ENCODE measurements at regions not wholly inside any gene's neighbourhood (a gene's known extent, or its start where the extent isn't known, plus 50 kb on each side); places are given as distances from the start of the nearest gene placed in this dataset.

GRCh38 chr10:120162471-120162870 lies 269.9 kb downstream of the SEC23IP start:
- H4K20me1 ChIP-seq (ENCODE audit: control insufficient read depth, insufficient read depth, insufficient read length), result no peaks in the 10 kb centered on the region
- no peak overlapping the region for H4K5ac ChIP-seq (ENCODE audit: insufficient read length, low read depth, low read length)
- H3K18ac ChIP-seq (ENCODE audit: insufficient read length, low read depth, low read length), result no peak overlapping the region
- Mint-ChIP-seq H3K36me3 (ENCODE audit: insufficient read depth in 1 of 3, low read depth in 3 of 3) (peaks cover 0 to 5% (median 0%) of the 10 kb centered on the region in 3 experiments; a peak in 1 of 7 replicates), H3K4me3 (no peak overlapping the region), H3K27me3 (ENCODE audit: low read depth) (no peaks in the 10 kb centered on the region; the same call in none of the 2 replicates), H3K9me3 (no peaks in the 10 kb centered on the region), H3K27ac (no peak overlapping the region), H3K4me1 (no peaks in the 10 kb centered on the region)
- no peaks in the 10 kb centered on the region for H3K4me1 ChIP-seq (ENCODE audit: insufficient read depth, low read length)
- H3K23me2 ChIP-seq (ENCODE audit: insufficient read length, low read depth, low read length, poor library complexity, severe bottlenecking), result no peaks in the 10 kb centered on the region
- H3K4ac ChIP-seq (ENCODE audit: low read depth, low read length), result no peak overlapping the region
- no peak overlapping the region for H3K9ac ChIP-seq (ENCODE audit: extremely low read depth, insufficient read length, low read length)
- DNase-seq, result no peak
- no peak overlapping the region for H2AFZ ChIP-seq (ENCODE audit: low read length)
- H3K79me1 ChIP-seq (ENCODE audit: insufficient read depth, low read depth, low read length, poor library complexity, severe bottlenecking), result no peaks in the 10 kb centered on the region
- no peak overlapping the region for H2BK20ac ChIP-seq (ENCODE audit: low read depth, low read length, poor library complexity, severe bottlenecking)
- H2BK12ac ChIP-seq (ENCODE audit: insufficient read length, low read depth, low read length), result no peak overlapping the region
- no CpG with 5 or more reads among the region's 4 CpGs for WGBS (ENCODE audit: extremely low coverage, insufficient read length, low lambda C conversion rate)
- H4K91ac ChIP-seq (ENCODE audit: insufficient read length, low read depth, low read length), result no peak overlapping the region
- TF ChIP-seq, protein P1, sequence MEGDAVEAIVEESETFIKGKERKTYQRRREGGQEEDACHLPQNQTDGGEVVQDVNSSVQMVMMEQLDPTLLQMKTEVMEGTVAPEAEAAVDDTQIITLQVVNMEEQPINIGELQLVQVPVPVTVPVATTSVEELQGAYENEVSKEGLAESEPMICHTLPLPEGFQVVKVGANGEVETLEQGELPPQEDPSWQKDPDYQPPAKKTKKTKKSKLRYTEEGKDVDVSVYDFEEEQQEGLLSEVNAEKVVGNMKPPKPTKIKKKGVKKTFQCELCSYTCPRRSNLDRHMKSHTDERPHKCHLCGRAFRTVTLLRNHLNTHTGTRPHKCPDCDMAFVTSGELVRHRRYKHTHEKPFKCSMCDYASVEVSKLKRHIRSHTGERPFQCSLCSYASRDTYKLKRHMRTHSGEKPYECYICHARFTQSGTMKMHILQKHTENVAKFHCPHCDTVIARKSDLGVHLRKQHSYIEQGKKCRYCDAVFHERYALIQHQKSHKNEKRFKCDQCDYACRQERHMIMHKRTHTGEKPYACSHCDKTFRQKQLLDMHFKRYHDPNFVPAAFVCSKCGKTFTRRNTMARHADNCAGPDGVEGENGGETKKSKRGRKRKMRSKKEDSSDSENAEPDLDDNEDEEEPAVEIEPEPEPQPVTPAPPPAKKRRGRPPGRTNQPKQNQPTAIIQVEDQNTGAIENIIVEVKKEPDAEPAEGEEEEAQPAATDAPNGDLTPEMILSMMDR (conservative IDR thresholded peaks at IDR 0.05), result no peak
- H2BK15ac ChIP-seq (ENCODE audit: low read depth, low read length), result no peak overlapping the region
- H3K56ac ChIP-seq (ENCODE audit: insufficient read length, low read depth, low read length), result no peak overlapping the region
- no peaks in the 10 kb centered on the region for H3K9me3 ChIP-seq (ENCODE audit: control insufficient read depth, low read depth, low read length)
- H2BK120ac ChIP-seq (ENCODE audit: low read depth, low read length, poor library complexity, severe bottlenecking), result no peak overlapping the region
- no peaks in the 10 kb centered on the region for H3K27me3 ChIP-seq (ENCODE audit: insufficient read depth, low read length)
- no peak overlapping the region for H3K23ac ChIP-seq (ENCODE audit: insufficient read length, low read depth, low read length)
- H3T11ph ChIP-seq (ENCODE audit: low read length), result no peak overlapping the region
- no peak overlapping the region for H4K8ac ChIP-seq (replicated peaks; ENCODE audit: insufficient read length, low read depth, low read length)
- no peak overlapping the region for H3K27ac ChIP-seq (ENCODE audit: insufficient read length, low read depth, low read length)
- H2AK5ac ChIP-seq (ENCODE audit: insufficient read length, low read length), result no peak overlapping the region
- H3K79me2 ChIP-seq (ENCODE audit: insufficient read depth, low read length), result no peaks in the 10 kb centered on the region
- H2BK5ac ChIP-seq (ENCODE audit: insufficient read length, low read length), result no peak overlapping the region
- H3K14ac ChIP-seq (ENCODE audit: insufficient read depth, low read length), result no peak overlapping the region
- H3K4me2 ChIP-seq (ENCODE audit: insufficient read depth, insufficient read length, low read length), result no peak overlapping the region

Measured in H9 (cell line).